Smooth muscle cell (in vitro differentiated cells): ENCODE measurements at regions not wholly inside any gene's neighbourhood (a gene's known extent, or its start where the extent isn't known, plus 50 kb on each side); places are given as distances from the start of the nearest gene placed in this dataset.
"Not testable (repeated sequence)": the region's sequence is repeated elsewhere in the genome, so short reads cannot be mapped to it uniquely, and the experiment has no call there.

ENCODE experiments used
- DNase-seq: peaks from one replicate; lab custom pipeline; 2025; ENCODE audit not compliant: unreplicated experiment; lab: John Stamatoyannopoulos, UW
- H2AFZ ChIP-seq: fragments of 200-600 bp; sonication (generic); 2 replicates; pipeline ENCODE4 v1.6.0; 2016; ENCODE audit warnings: antibody characterized with exemption, low read depth, mild to moderate bottlenecking
- H3F3A ChIP-seq: fragments of 200-600 bp; sonication (generic); 2 replicates; pipeline ENCODE4 v1.6.0; 2017; ENCODE audit warnings: antibody characterized with exemption, low read depth
- H3K27ac ChIP-seq: fragments of 200-600 bp; sonication (generic); 2 replicates; pipeline ENCODE4 v1.5.1; 2016; ENCODE audit warnings: low read depth, mild to moderate bottlenecking
- H3K27me3 ChIP-seq: fragments of 200-600 bp; sonication (generic); 2 replicates; pipeline ENCODE4 v1.6.1; 2016; ENCODE audit warnings: low read depth, mild to moderate bottlenecking
- H3K36me3 ChIP-seq: fragments of 200-600 bp; sonication (generic); 2 replicates; pipeline ENCODE4 v1.5.1; 2016; ENCODE audit warnings: low read depth
- H3K4me1 ChIP-seq: fragments of 200-600 bp; sonication (generic); 2 replicates; pipeline ENCODE4 v1.5.1; 2016; ENCODE audit warnings: low read depth
- H3K4me2 ChIP-seq: fragments of 200-600 bp; sonication (generic); 2 replicates; pipeline ENCODE4 v1.6.0; 2016; ENCODE audit warnings: mild to moderate bottlenecking
- H3K4me3 ChIP-seq: fragments of 200-600 bp; sonication (generic); 2 replicates; pipeline ENCODE4 v1.5.1; 2016; ENCODE audit warnings: mild to moderate bottlenecking
- H3K79me2 ChIP-seq: fragments of 200-600 bp; sonication (generic); 2 replicates; pipeline ENCODE4 v1.6.0; 2016; ENCODE audit warnings: low read depth, mild to moderate bottlenecking
- H3K9ac ChIP-seq: fragments of 200-600 bp; sonication (generic); 2 replicates; pipeline ENCODE4 v1.6.0; 2016; ENCODE audit warnings: low read depth
- H3K9me3 ChIP-seq: fragments of 200-600 bp; sonication (generic); replicated peaks from 2 replicates; pipeline ENCODE4 v1.5.1; 2016; ENCODE audit warnings: low read depth
- H4K20me1 ChIP-seq: fragments of 200-600 bp; sonication (generic); 2 replicates; pipeline ENCODE4 v1.6.0; 2016; ENCODE audit warnings: low read depth
- WGBS: methylation state at CpG from one replicate; pipeline ENCODE4 v1.1.7; 2016; ENCODE audit warnings: low lambda C conversion rate; 5-methylcytosine and 5-hydroxymethylcytosine counted together
- TF ChIP-seq, protein P1 (sequence below): fragments of 200-600 bp; sonication (generic); IDR thresholded peaks from 2 replicates; pipeline ENCODE4 v1.5.1; 2017; ENCODE audit warnings: borderline replicate concordance, mild to moderate bottlenecking, antibody characterized with exemption; ENCODE audit not compliant: insufficient read depth, poor library complexity, severe bottlenecking

DNA sequence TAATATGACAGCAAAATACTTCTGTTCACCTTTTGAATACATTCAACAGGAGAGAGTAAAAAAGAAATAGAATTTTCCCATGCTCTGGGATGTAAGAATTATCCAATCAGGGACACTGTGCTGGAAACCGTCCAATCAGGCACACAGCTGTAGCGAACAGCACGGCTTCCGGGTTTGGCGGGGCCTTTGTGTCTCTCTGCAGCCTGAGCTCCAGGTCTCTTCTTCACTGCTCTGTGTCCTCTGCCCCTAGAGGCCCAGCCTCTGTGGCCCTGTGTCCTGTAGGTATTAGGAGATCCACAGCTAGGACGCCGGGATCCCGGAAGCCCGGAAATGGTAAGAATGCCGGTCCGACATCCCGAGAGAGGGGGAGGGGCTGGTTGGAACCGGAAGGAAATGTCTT, 92.7 kb downstream of the ZNF737 start:
- Histone ChIP-seq H3K4me3 (no peak overlapping the region), H4K20me1 (no peaks in the 10 kb centered on the region), H3K9ac (no peak overlapping the region), H3K27me3 (no peaks in the 10 kb centered on the region), H3F3A (no peaks in the 10 kb centered on the region), H3K9me3 (no peaks in the 10 kb centered on the region), H3K27ac (no peak overlapping the region), H2AFZ (no peak overlapping the region), H3K4me1 (no peaks in the 10 kb centered on the region), H3K4me2 (no peak overlapping the region), H3K79me2 (no peaks in the 10 kb centered on the region), H3K36me3 (no peaks in the 10 kb centered on the region)
- TF ChIP-seq, protein P1, sequence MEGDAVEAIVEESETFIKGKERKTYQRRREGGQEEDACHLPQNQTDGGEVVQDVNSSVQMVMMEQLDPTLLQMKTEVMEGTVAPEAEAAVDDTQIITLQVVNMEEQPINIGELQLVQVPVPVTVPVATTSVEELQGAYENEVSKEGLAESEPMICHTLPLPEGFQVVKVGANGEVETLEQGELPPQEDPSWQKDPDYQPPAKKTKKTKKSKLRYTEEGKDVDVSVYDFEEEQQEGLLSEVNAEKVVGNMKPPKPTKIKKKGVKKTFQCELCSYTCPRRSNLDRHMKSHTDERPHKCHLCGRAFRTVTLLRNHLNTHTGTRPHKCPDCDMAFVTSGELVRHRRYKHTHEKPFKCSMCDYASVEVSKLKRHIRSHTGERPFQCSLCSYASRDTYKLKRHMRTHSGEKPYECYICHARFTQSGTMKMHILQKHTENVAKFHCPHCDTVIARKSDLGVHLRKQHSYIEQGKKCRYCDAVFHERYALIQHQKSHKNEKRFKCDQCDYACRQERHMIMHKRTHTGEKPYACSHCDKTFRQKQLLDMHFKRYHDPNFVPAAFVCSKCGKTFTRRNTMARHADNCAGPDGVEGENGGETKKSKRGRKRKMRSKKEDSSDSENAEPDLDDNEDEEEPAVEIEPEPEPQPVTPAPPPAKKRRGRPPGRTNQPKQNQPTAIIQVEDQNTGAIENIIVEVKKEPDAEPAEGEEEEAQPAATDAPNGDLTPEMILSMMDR: no peak
- 97% methylated on average over 13 of the region's 13 CpGs for WGBS
- DNase-seq: no peak

DNA sequence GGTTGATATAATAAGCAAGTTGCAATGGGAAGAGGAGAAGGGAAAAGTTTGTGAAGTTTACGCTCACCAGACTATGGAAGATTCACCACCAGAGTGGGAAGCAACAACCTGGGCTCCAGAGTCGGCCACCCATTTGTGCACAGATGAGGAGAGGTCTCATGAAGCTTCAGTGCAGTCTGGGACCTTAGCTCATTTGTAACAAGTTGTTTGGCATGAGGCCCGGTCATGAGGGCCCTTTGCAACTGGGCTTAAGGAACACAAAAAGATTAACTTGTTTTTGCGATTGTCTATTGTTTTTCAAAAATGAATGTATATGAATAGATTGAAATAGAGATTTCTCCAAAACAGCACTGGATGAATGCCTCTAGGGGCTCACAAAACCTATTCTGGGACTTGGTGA, 94.2 kb downstream of the ZNF737 start:
- Histone ChIP-seq H3K4me2 (no peak overlapping the region), H2AFZ (no peak overlapping the region), H3K27me3 (no peaks in the 10 kb centered on the region), H3F3A (no peaks in the 10 kb centered on the region), H4K20me1 (no peaks in the 10 kb centered on the region), H3K9me3 (no peaks in the 10 kb centered on the region), H3K36me3 (no peaks in the 10 kb centered on the region), H3K4me1 (no peaks in the 10 kb centered on the region), H3K27ac (no peak overlapping the region), H3K9ac (no peak overlapping the region), H3K79me2 (no peaks in the 10 kb centered on the region), H3K4me3 (no peak overlapping the region)
- TF ChIP-seq, protein P1: no peak
- WGBS: 100% methylated on average over 4 of the region's 4 CpGs
- DNase-seq: no peak

DNA sequence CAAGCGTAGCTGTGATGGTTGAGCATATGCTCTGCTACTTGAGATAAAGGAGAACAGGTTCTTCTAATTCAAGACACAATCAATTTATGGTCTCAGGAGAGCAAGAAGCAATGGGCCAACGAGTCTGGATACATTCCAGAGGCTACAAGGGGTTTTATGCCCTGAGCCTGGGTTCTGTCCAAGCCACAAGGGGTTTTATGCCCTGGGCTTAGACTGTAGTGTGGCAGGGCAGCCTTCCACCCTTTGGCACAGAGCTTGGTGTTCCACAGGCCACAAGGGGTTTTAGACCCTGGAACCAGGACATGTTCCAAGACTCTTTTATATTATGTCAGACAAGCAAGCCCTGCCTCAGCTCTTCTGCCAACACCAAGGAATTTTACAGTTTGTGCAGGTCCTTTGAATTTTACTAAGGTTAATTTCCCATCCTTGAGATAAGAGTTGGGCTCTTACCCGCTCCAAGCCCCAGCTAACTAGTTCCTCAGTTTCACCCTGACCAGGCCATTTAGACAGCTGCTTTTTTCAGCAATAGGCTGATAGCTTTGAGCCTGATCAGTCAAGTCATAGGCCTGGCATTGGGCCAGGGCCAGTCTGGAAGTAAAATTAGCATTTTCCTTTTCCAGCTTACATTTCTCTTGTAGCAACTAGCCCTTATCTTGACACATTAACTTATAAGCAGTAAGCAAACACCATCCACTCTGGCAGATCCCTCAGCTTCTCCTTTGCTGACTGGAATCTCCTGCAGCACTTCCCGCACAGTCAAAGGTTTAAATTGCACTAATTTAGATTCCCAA, 95.0 kb downstream of the ZNF737 start:
- H3K4me2 ChIP-seq: no peak overlapping the region
- no peaks in the 10 kb centered on the region for H3F3A ChIP-seq
- H3K9ac ChIP-seq: no peak overlapping the region
- no peak overlapping the region for H3K27ac ChIP-seq
- no peaks in the 10 kb centered on the region for H3K36me3 ChIP-seq
- no peak overlapping the region for H3K4me3 ChIP-seq
- no peaks in the 10 kb centered on the region for H3K9me3 ChIP-seq
- no peak overlapping the region for H2AFZ ChIP-seq
- TF ChIP-seq, protein P1: no peak
- H3K27me3 ChIP-seq: no peaks in the 10 kb centered on the region
- no peak for DNase-seq
- H3K4me1 ChIP-seq: no peaks in the 10 kb centered on the region
- no peaks in the 10 kb centered on the region for H4K20me1 ChIP-seq
- 54% methylated on average over 4 of the region's 4 CpGs for WGBS
- H3K79me2 ChIP-seq: no peaks in the 10 kb centered on the region

- not testable (repeated sequence) for DNase-seq, H3K9ac ChIP-seq, H3K27ac ChIP-seq, H3K4me3 ChIP-seq, H3K79me2 ChIP-seq, H3K4me2 ChIP-seq, H3F3A ChIP-seq, H3K4me1 ChIP-seq, H3K27me3 ChIP-seq, H4K20me1 ChIP-seq, H2AFZ ChIP-seq, H3K9me3 ChIP-seq, H3K36me3 ChIP-seq
These were observed 99.0 kb downstream of the ZNF737 start for GRCh38 chr19:20466638-20466990.

DNA sequence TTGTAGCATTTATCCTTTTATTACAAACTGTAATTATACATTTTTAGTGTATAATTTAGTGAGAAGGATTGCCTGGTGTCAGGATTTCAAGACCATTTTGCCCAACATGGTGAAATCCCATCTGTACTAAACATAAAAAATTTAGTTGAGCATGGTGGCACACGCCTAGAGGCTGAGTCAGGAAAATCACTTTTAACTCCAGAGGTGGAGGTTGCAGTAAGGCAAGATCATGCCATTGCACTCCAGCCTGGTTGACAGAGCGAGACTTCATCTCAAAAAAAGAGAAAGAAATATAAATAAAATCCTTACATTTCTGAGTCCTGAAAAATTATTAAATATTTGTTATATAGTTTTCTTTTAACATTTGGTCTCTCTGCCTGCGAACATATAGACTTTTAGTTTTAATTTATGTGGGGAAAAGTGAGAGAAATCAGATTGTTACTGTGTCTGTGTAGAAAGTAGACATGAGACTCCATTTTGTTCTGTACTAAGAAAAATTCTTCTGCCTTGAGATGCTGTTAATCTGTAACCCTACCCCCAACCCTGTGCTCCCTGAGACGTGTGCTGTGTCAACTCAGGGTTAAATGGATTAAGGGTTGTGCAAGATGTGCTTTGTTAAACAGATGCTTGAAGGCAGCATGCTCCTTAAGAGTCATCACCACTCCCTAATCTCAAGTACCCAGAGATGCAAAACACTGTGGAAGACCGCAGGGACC, 99.5 kb downstream of the ZNF737 start:
- not testable (repeated sequence) for DNase-seq, H3K4me2 ChIP-seq, H2AFZ ChIP-seq, H3K79me2 ChIP-seq, H3K27ac ChIP-seq, H3K4me3 ChIP-seq, H3F3A ChIP-seq, H3K27me3 ChIP-seq, H4K20me1 ChIP-seq, H3K4me1 ChIP-seq, H3K36me3 ChIP-seq, H3K9ac ChIP-seq, H3K9me3 ChIP-seq
- 68% methylated on average over 5 of the region's 5 CpGs for WGBS
